ENCODE measurements at regions not wholly inside any gene's neighbourhood (a gene's known extent, or its start where the extent isn't known, plus 50 kb on each side); places are given as distances from the start of the nearest gene placed in this dataset.

- H3K27ac Mint-ChIP-seq, result no peak overlapping the region
- no peak for DNase-seq (ENCODE audit: low spot score in 2 of 2)
- H3K36me3 Mint-ChIP-seq, result no peaks in the 10 kb centered on the region
- ATAC-seq, result no peak
- H3K9me3 Mint-ChIP-seq, result no peaks in the 10 kb centered on the region
Observed at GRCh38 chr3:54036543-54036942, 85.8 kb upstream of the CACNA2D3 start.

GRCh38 chr3:54034971-54035370 is 87.4 kb upstream of the CACNA2D3 start:
- Mint-ChIP-seq H3K9me3 (no peaks in the 10 kb centered on the region), H3K36me3 (no peaks in the 10 kb centered on the region), H3K27ac (no peak overlapping the region)
- DNase-seq (ENCODE audit: low spot score in 2 of 2) (no peak), ATAC-seq (peak in 1 of 2 donors; percentile 46)

- no peaks in the 10 kb centered on the region for H3K36me3 Mint-ChIP-seq
- H3K9me3 Mint-ChIP-seq, result no peaks in the 10 kb centered on the region
- no peak for ATAC-seq
- no peak overlapping the region for H3K27ac Mint-ChIP-seq
- DNase-seq (ENCODE audit: low spot score in 2 of 2), result no peak
Observed at GRCh38 chr3:54033761-54034160, 88.6 kb upstream of the CACNA2D3 start.

- no peaks in the 10 kb centered on the region for H3K36me3 Mint-ChIP-seq
- ATAC-seq (no peak), DNase-seq (ENCODE audit: low spot score in 2 of 2) (no peak)
- H3K9me3 Mint-ChIP-seq, result no peaks in the 10 kb centered on the region
- H3K27ac Mint-ChIP-seq, result no peak overlapping the region
Observed at GRCh38 chr3:54032598-54032997, 89.8 kb upstream of the CACNA2D3 start.

GRCh38 chr3:54028372-54028771 is 94.0 kb upstream of the CACNA2D3 start:
- Mint-ChIP-seq H3K27ac (no peak overlapping the region), H3K9me3 (no peaks in the 10 kb centered on the region)

GRCh38 chr3:54026543-54026942 is 95.8 kb upstream of the CACNA2D3 start:
- peaks cover 6 to 7% of the 10 kb centered on the region in 2 donors for H3K9me3 Mint-ChIP-seq
- no peaks in the 10 kb centered on the region for H3K36me3 Mint-ChIP-seq
- DNase-seq (ENCODE audit: low spot score in 2 of 2) (no peak), ATAC-seq (no peak)
- no peak overlapping the region for H3K27ac Mint-ChIP-seq

More at GRCh38 chr3:54028372-54028771, 94.0 kb upstream of the CACNA2D3 start:
- ATAC-seq (no peak), DNase-seq (ENCODE audit: low spot score in 2 of 2) (no peak)
- no peaks in the 10 kb centered on the region for H3K36me3 Mint-ChIP-seq

GRCh38 chr3:54021071-54021470 is 101.3 kb upstream of the CACNA2D3 start:
- DNase-seq (ENCODE audit: low spot score in 2 of 2), result no peak
- ATAC-seq, result no peak
- Mint-ChIP-seq H3K27ac (no peak overlapping the region), H3K36me3 (peaks cover 0 to 9% of the 10 kb centered on the region in 2 donors), H3K9me3 (peaks cover 6 to 12% of the 10 kb centered on the region in 2 donors)

GRCh38 chr3:54020436-54020835 is 101.9 kb upstream of the CACNA2D3 start:
- no peak for ATAC-seq
- Mint-ChIP-seq H3K27ac (no peak overlapping the region), H3K9me3 (peaks cover 6 to 12% of the 10 kb centered on the region in 2 donors), H3K36me3 (peaks cover 0 to 9% of the 10 kb centered on the region in 2 donors)
- DNase-seq (ENCODE audit: low spot score in 2 of 2), result no peak

GRCh38 chr3:54014067-54014466 is 108.3 kb upstream of the CACNA2D3 start:
- DNase-seq (ENCODE audit: low spot score in 2 of 2), result no peak
- Mint-ChIP-seq H3K9me3 (peaks cover 0 to 5% of the 10 kb centered on the region in 2 donors), H3K27ac (no peak overlapping the region), H3K36me3 (peaks cover 0 to 9% of the 10 kb centered on the region in 2 donors)
- no peak for ATAC-seq

- ATAC-seq, result no peak
- Mint-ChIP-seq H3K27ac (no peak overlapping the region), H3K9me3 (no peaks in the 10 kb centered on the region), H3K36me3 (no peaks in the 10 kb centered on the region)
- no peak for DNase-seq (ENCODE audit: low spot score in 2 of 2)
Observed at GRCh38 chr3:54008744-54009143, 113.6 kb upstream of the CACNA2D3 start.

GRCh38 chr3:54008099-54008498 is 114.3 kb upstream of the CACNA2D3 start:
- H3K36me3 Mint-ChIP-seq, result no peaks in the 10 kb centered on the region
- H3K27ac Mint-ChIP-seq, result no peak overlapping the region
- no peak for ATAC-seq
- no peak for DNase-seq (ENCODE audit: low spot score in 2 of 2)
- H3K9me3 Mint-ChIP-seq, result no peaks in the 10 kb centered on the region

- ATAC-seq (no peak), DNase-seq (ENCODE audit: low spot score in 2 of 2) (no peak)
- Mint-ChIP-seq H3K9me3 (no peaks in the 10 kb centered on the region), H3K27ac (no peak overlapping the region), H3K36me3 (no peaks in the 10 kb centered on the region)
Observed at GRCh38 chr3:54004335-54004734, 112.7 kb upstream of the SELENOK start.

GRCh38 chr3:54003136-54003535 is 111.5 kb upstream of the SELENOK start:
- DNase-seq (ENCODE audit: low spot score in 2 of 2), result no peak
- H3K36me3 Mint-ChIP-seq, result no peaks in the 10 kb centered on the region
- H3K9me3 Mint-ChIP-seq, result no peaks in the 10 kb centered on the region
- ATAC-seq, result no peak
- no peak overlapping the region for H3K27ac Mint-ChIP-seq

GRCh38 chr3:53999725-54000124 is 108.1 kb upstream of the SELENOK start:
- DNase-seq (ENCODE audit: low spot score in 2 of 2) (no peak), ATAC-seq (no peak)
- Mint-ChIP-seq H3K27ac (no peak overlapping the region), H3K9me3 (no peaks in the 10 kb centered on the region), H3K36me3 (no peaks in the 10 kb centered on the region)

- Mint-ChIP-seq H3K36me3 (no peaks in the 10 kb centered on the region), H3K27ac (no peak overlapping the region), H3K9me3 (no peaks in the 10 kb centered on the region)
- DNase-seq (ENCODE audit: low spot score in 2 of 2), result no peak
- ATAC-seq, result no peak
Observed at GRCh38 chr3:53998980-53999379, 107.3 kb upstream of the SELENOK start.

- no peak for DNase-seq (ENCODE audit: low spot score in 2 of 2)
- Mint-ChIP-seq H3K27ac (no peak overlapping the region), H3K36me3 (no peaks in the 10 kb centered on the region), H3K9me3 (no peaks in the 10 kb centered on the region)
- no peak for ATAC-seq
Observed at GRCh38 chr3:53997476-53997875, 105.8 kb upstream of the SELENOK start.

- Mint-ChIP-seq H3K27ac (no peak overlapping the region), H3K9me3 (no peaks in the 10 kb centered on the region), H3K36me3 (no peaks in the 10 kb centered on the region)
- DNase-seq (ENCODE audit: low spot score in 2 of 2), result no peak
- ATAC-seq, result no peak
Observed at GRCh38 chr3:53996141-53996874, 104.6 kb upstream of the SELENOK start.

GRCh38 chr3:53994986-53995603 is 103.4 kb upstream of the SELENOK start:
- ATAC-seq (no peak), DNase-seq (ENCODE audit: low spot score in 2 of 2) (no peak)
- Mint-ChIP-seq H3K36me3 (no peaks in the 10 kb centered on the region), H3K9me3 (no peaks in the 10 kb centered on the region), H3K27ac (no peak overlapping the region)

Data from activated naive CD4-positive, alpha-beta T cell treated with anti-CD3 and anti-CD28 coated beads, Interleukin-2, amount 50 U/mL, for 72 hours (primary cell).